ENCODE measurements at regions not wholly inside any gene's neighbourhood (a gene's known extent, or its start where the extent isn't known, plus 50 kb on each side); places are given as distances from the start of the nearest gene placed in this dataset.

GRCh38 chr15:26214290-26214689 lies 351.2 kb upstream of the ATP10A start:
- no peak for TF ChIP-seq POLR2AphosphoS5 (IDR thresholded peaks at IDR 0.05; ENCODE audit: insufficient read depth in 1 of 2, low read depth in 1 of 2)
- no peak for TF ChIP-seq CTCF (IDR thresholded peaks at IDR 0.05)

All from vagina (tissue), 2 donors.